CD14-positive monocyte (primary cell): ENCODE measurements at regions not wholly inside any gene's neighbourhood (a gene's known extent, or its start where the extent isn't known, plus 50 kb on each side); places are given as distances from the start of the nearest gene placed in this dataset.

ENCODE experiments used
- DNase-seq, 3 donors: peaks; one replicate each; pipeline ENCODE4 v3.0.0-alpha.2; 2011 to 2022
- H2AFZ ChIP-seq: 2 replicates; pipeline ENCODE4 v1.6.0; 2012; ENCODE audit warnings: mild to moderate bottlenecking, low read depth, low read length, inconsistent platforms; ENCODE audit not compliant: insufficient read depth, poor library complexity, severe bottlenecking
- H3K27ac ChIP-seq, 2 donors: 1 replicate in 1 of 2; 2 replicates in 1 of 2; pipeline ENCODE4 v1.5.1; 2012 to 2013; ENCODE audit warnings: low read length in 2 of 2, control low read depth in 1 of 2, inconsistent platforms in 1 of 2, low read depth in 1 of 2, mild to moderate bottlenecking in 1 of 2
- H3K27me3 ChIP-seq, 2 donors: one replicate each; pipeline versions ENCODE4 v1.6.0 to v1.6.1; 2011 to 2013; ENCODE audit warnings: low read length in 2 of 2; ENCODE audit not compliant: control insufficient read depth in 2 of 2, insufficient read depth in 2 of 2
- H3K36me3 ChIP-seq, 2 donors: replicated peaks in 1 of 2; 1 replicate in 1 of 2; 2 replicates in 1 of 2; pipeline versions ENCODE4 v1.5.1 to v1.6.1; 2012 to 2013; ENCODE audit warnings: low read length in 2 of 2, control low read depth in 1 of 2, inconsistent platforms in 1 of 2, mild to moderate bottlenecking in 1 of 2; ENCODE audit not compliant: insufficient read depth in 2 of 2, control insufficient read depth in 1 of 2
- H3K4me1 ChIP-seq, 2 donors: 1 replicate in 1 of 2; 2 replicates in 1 of 2; pipeline versions ENCODE4 v1.5.1 to v1.6.1; 2012 to 2013; ENCODE audit warnings: low read length in 2 of 2, control low read depth in 1 of 2, inconsistent platforms in 1 of 2, mild to moderate bottlenecking in 1 of 2, moderate library complexity in 1 of 2; ENCODE audit not compliant: insufficient read depth in 2 of 2, control insufficient read depth in 1 of 2
- H3K4me2 ChIP-seq: replicated peaks from 2 replicates; pipeline ENCODE3; 2012; ENCODE audit warnings: low read length, moderate library complexity, mild to moderate bottlenecking; ENCODE audit not compliant: poor library complexity, severe bottlenecking; ENCODE audit errors: extremely low read depth
- H3K4me3 ChIP-seq, 3 experiments: fragments of 200-600 bp in 1 of 3; sonication (generic) in 1 of 3; replicated peaks in 1 of 3; 1 replicate in 2 of 3; 2 replicates in 1 of 3; pipeline ENCODE4 v1.5.1; 2011 to 2013; ENCODE audit warnings: low read length in 3 of 3, mild to moderate bottlenecking in 3 of 3, control low read depth in 2 of 3, low read depth in 2 of 3, inconsistent platforms in 1 of 3, moderate library complexity in 1 of 3
- H3K79me2 ChIP-seq: 2 replicates; pipeline ENCODE4 v1.6.0; 2012; ENCODE audit warnings: mild to moderate bottlenecking, control low read depth, inconsistent platforms, low read length, moderate library complexity; ENCODE audit not compliant: insufficient read depth
- H3K9ac ChIP-seq: 2 replicates; pipeline ENCODE4 v1.6.0; 2017; ENCODE audit warnings: low read length, mild to moderate bottlenecking; ENCODE audit not compliant: insufficient read depth, poor library complexity, severe bottlenecking
- H3K9me3 ChIP-seq, 2 donors: replicated peaks in 1 of 2; 1 replicate in 1 of 2; 2 replicates in 1 of 2; pipeline versions ENCODE4 v1.5.1 to v1.6.1; 2012 to 2013; ENCODE audit warnings: low read length in 2 of 2, control low read depth in 1 of 2; ENCODE audit not compliant: control insufficient read depth in 1 of 2, insufficient read depth in 1 of 2
- H4K20me1 ChIP-seq: 2 replicates; pipeline ENCODE4 v1.6.0; 2012; ENCODE audit warnings: mild to moderate bottlenecking, low read length, control low read depth, moderate library complexity; ENCODE audit not compliant: insufficient read depth
- H3K27ac Mint-ChIP-seq, 7 donors: one replicate each; pipeline ENCODE4 v1.8.0; 2020; ENCODE audit warnings: mild to moderate bottlenecking in 7 of 7, mixed read lengths in 7 of 7, moderate library complexity in 6 of 7, inconsistent platforms in 2 of 7
- H3K27me3 Mint-ChIP-seq, 3 donors: one replicate each; pipeline ENCODE4 v1.8.0; 2021 to 2022; ENCODE audit warnings: low read depth in 3 of 3, mild to moderate bottlenecking in 3 of 3, mixed read lengths in 3 of 3, moderate library complexity in 3 of 3, inconsistent platforms in 1 of 3
- H3K36me3 Mint-ChIP-seq, 2 donors: one replicate each; pipeline ENCODE4 v1.8.0; 2020; ENCODE audit warnings: mixed read lengths in 2 of 2, inconsistent platforms in 1 of 2, mild to moderate bottlenecking in 1 of 2
- H3K4me1 Mint-ChIP-seq: one replicate; pipeline ENCODE4 v1.8.0; 2020; ENCODE audit warnings: mild to moderate bottlenecking, mixed read lengths
- H3K4me3 Mint-ChIP-seq, 2 donors: one replicate each; pipeline ENCODE4 v1.8.0; 2020; ENCODE audit warnings: mild to moderate bottlenecking in 2 of 2, mixed read lengths in 2 of 2, moderate library complexity in 1 of 2
- H3K9me3 Mint-ChIP-seq, 7 donors: one replicate each; pipeline ENCODE4 v1.8.0; 2020 to 2022; ENCODE audit warnings: mixed read lengths in 7 of 7, mild to moderate bottlenecking in 6 of 7, moderate library complexity in 6 of 7, inconsistent platforms in 2 of 7
- WGBS: methylation state at CpG from one replicate; pipeline ENCODE4 v1.1.5; 2013; ENCODE audit warnings: missing lambda C conversion rate; ENCODE audit not compliant: insufficient coverage; 5-methylcytosine and 5-hydroxymethylcytosine counted together
- intact Hi-C, 2 donors: fragments of 100-400 bp; cut with micrococcal nuclease; formaldehyde crosslinking; loops; one replicate each; pipeline versions ENCODE4 v1.15.0 to v1.15.1; 2023
- TF ChIP-seq, protein P1 (sequence below): fragments of 200-600 bp; IDR thresholded peaks from one replicate; pipeline ENCODE4 v1.8.0; 2022; ENCODE audit warnings: antibody characterized with exemption, mild to moderate bottlenecking

DNA sequence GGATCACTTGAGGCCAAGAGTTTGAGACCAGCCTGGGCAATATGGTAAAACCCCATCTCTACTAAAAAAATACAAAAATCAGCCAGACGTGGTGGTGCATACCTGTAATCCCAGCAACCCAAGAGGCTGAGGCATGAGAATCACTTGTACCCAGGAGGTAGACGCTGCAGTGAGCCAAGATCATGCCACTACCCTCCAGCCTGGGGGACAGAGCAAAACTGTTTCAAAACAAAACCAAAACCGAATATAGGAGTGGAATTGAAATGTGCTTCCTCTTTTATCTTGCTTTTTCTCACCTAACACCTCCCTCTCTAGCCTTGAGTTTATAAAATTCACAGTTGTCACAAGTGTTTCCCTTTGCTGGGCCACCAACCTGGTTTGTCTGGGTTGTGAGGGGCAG, 181.9 kb downstream of the PAH start:
- no peak overlapping the region for H3K9ac ChIP-seq
- TF ChIP-seq, protein P1, sequence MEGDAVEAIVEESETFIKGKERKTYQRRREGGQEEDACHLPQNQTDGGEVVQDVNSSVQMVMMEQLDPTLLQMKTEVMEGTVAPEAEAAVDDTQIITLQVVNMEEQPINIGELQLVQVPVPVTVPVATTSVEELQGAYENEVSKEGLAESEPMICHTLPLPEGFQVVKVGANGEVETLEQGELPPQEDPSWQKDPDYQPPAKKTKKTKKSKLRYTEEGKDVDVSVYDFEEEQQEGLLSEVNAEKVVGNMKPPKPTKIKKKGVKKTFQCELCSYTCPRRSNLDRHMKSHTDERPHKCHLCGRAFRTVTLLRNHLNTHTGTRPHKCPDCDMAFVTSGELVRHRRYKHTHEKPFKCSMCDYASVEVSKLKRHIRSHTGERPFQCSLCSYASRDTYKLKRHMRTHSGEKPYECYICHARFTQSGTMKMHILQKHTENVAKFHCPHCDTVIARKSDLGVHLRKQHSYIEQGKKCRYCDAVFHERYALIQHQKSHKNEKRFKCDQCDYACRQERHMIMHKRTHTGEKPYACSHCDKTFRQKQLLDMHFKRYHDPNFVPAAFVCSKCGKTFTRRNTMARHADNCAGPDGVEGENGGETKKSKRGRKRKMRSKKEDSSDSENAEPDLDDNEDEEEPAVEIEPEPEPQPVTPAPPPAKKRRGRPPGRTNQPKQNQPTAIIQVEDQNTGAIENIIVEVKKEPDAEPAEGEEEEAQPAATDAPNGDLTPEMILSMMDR, result no peak
- H3K9me3 Mint-ChIP-seq, result peaks cover 0 to 8% (median 3%) of the 10 kb centered on the region in 7 donors
- 71% methylated on average over 1 of the region's 3 CpGs for WGBS
- no peaks in the 10 kb centered on the region for H3K27me3 ChIP-seq
- H4K20me1 ChIP-seq, result no peaks in the 10 kb centered on the region
- no peak overlapping the region for H3K4me3 ChIP-seq
- no peak for DNase-seq
- H2AFZ ChIP-seq, result peak overlapping the region; percentile 9
- no peak overlapping the region for H3K27ac ChIP-seq
- no peak overlapping the region for H3K4me2 ChIP-seq
- no peaks in the 10 kb centered on the region for H3K9me3 ChIP-seq
- H3K4me1 Mint-ChIP-seq, result peaks cover 5% of the 10 kb centered on the region
- no peaks in the 10 kb centered on the region for H3K4me1 ChIP-seq
- peaks cover 0 to 3% (median 0%) of the 10 kb centered on the region in 3 donors for H3K27me3 Mint-ChIP-seq
- intact Hi-C loops, result no loop called here
- H3K79me2 ChIP-seq, result no peaks in the 10 kb centered on the region
- no peaks in the 10 kb centered on the region for H3K36me3 ChIP-seq
- no peaks in the 10 kb centered on the region for H3K36me3 Mint-ChIP-seq
- peak overlapping the region in 1 of 2 donors; percentile 59 for H3K4me3 Mint-ChIP-seq
- peak overlapping the region in 1 of 7 donors; percentile 55 for H3K27ac Mint-ChIP-seq

DNA sequence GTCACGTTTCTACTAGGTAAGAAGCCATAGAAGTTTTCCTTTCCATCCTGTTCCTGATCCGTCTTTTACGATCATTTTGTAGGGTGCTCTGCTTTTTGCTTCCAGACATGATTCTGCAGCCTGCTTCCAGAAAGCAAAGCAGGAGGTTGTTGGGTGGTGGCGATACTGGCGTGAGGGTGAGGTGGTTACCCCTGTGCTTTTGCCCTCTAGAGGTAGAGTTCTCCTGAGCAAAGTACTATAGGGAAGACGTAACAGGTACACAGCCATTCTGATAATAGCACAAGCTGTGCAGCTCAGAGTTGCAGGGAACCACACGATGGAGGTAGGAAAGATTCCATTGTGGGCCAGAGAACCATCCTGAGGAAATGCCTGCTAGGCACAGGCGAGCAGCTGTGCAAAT, 186.0 kb downstream of the PAH start:
- peak overlapping the region in 1 of 7 donors; percentile 61 for H3K27ac Mint-ChIP-seq
- no peak overlapping the region for H3K9ac ChIP-seq
- 95% methylated on average over 6 of the region's 8 CpGs for WGBS
- intact Hi-C loops, result no loop called here
- no peak overlapping the region for H3K4me2 ChIP-seq
- no peaks in the 10 kb centered on the region for H4K20me1 ChIP-seq
- H3K4me3 ChIP-seq, result no peak overlapping the region
- no peaks in the 10 kb centered on the region for H3K79me2 ChIP-seq
- H3K36me3 Mint-ChIP-seq, result no peaks in the 10 kb centered on the region
- H3K27me3 Mint-ChIP-seq, result peaks cover 0 to 3% (median 0%) of the 10 kb centered on the region in 3 donors
- H2AFZ ChIP-seq, result no peak overlapping the region
- DNase-seq, result no peak
- peaks cover 5% of the 10 kb centered on the region for H3K4me1 Mint-ChIP-seq
- no peaks in the 10 kb centered on the region for H3K27me3 ChIP-seq
- TF ChIP-seq, protein P1, result no peak
- peaks cover 0 to 3% (median 0%) of the 10 kb centered on the region in 7 donors for H3K9me3 Mint-ChIP-seq
- H3K4me1 ChIP-seq, result no peaks in the 10 kb centered on the region
- no peaks in the 10 kb centered on the region for H3K36me3 ChIP-seq
- no peak overlapping the region for H3K27ac ChIP-seq
- no peaks in the 10 kb centered on the region for H3K9me3 ChIP-seq
- no peak overlapping the region for H3K4me3 Mint-ChIP-seq
